Limb (tissue), 2 donors: ENCODE measurements at regions not wholly inside any gene's neighbourhood (a gene's known extent, or its start where the extent isn't known, plus 50 kb on each side); places are given as distances from the start of the nearest gene placed in this dataset.

Source experiments
- DNase-seq, 2 donors: peaks; one replicate each; pipeline ENCODE4 v3.0.0-alpha.2; 2016; ENCODE audit errors: extremely low spot score in 2 of 2

- DNase-seq = no peak
These were observed 604.6 kb downstream of the RAB28 start for GRCh38 chr4:12879496-12879895.

- no peak for DNase-seq
These were observed 608.4 kb downstream of the RAB28 start for GRCh38 chr4:12875640-12876243.

- no peak for DNase-seq
These were observed 610.8 kb downstream of the RAB28 start for GRCh38 chr4:12873351-12873750.

DNA sequence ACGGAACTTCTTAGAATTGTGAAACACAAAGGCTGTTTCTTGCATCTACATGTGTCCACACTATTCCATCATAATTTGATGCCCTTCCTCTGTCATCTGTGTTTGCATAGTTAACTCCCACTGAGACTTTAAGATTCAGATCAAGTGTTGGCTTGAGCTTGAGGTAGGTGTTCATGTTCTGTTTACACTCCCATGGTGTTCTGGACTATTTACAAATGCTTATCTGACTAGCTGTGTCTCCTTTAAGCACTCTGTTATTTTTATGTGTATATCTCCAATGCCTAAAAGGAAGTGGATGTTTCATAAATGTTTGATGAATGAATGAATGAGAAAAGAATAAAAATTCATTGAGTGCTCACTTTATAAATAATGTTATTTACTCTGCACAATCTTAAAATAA, 622.7 kb downstream of the RAB28 start:
- no peak for DNase-seq

DNA sequence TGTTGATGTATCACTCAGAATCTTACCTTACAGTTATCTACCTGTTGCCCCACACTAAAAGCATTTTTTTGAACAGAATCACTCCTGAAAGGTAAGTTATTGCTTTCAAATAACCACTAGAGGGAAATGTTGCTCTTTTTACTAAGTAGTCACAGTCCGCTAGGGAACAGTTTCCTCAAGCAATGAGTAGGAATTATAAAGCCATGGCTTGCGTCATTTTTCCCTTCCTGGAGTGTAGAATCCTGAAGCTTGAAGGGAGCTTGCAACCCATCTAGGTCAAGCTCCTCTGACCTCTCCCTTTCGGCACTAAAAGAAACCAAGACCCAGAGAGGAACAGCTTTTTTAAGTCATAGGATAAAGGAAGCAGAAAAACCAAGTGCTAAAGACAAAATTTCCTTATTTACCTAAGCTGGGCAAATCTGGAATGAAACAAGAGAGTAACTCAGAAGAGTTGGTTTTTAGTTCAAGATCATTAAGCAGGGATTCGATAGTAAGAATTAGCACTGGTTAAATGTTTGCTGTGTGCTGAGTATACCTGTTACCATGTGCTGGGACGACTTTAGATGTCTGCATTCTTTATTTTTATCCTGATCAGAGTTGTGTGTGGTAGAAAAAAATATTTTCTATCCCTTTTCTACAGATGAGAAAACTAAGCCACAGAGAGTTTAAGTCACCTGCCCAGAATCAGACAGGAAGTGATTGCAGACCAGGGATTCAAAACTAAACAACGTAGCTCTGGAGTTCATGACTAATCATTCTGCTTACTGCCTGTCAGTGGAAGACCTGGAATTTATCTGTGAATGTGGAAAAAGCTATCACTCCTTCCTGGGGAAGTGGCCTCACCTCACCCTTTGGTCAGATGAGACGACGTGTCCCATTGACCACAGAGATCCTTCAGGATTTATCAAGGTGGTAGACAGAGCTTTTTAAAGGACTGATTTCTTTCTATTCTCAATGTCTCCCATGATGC, 631.5 kb downstream of the RAB28 start:
- peak in 1 of 2 donors; percentile 79 for DNase-seq

DNA sequence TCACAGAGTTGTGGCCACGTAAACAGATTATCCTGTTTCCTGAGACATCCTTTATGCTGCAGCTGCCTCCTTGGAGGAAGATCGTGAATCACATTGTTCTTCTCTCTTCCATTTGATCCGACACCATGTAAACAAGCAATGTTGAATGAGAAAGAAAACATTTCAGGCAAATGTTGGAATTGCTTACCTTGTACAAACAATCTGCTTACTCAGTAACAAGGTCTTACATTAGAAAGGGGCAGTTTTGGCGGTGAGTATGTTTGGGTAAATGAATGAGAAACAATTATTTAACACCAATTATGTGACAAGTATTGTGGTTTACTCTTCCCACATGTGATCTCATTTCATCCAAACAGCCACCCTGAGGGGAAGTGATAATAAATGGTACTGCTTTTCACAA, 637.8 kb downstream of the RAB28 start:
- DNase-seq = no peak

DNA sequence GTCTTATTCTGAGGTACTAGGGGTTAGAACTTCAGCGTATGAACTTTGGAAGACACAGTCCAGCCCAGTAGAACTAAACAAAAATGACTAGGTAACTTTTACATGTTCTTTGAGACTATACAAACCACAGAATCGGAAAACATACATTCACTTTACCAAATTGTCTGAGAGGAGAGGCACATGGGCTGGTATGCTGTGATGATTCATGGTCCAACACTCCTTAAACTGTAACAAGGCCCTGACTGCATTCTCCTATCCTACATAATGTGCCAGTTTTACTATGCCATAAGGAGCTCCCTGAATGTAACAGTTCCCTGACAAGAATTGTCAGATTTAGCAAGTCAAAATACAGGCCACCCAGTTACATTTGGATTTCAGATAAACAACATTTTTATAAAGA, 640.0 kb downstream of the RAB28 start:
- no peak for DNase-seq

GRCh38 chr4:12827966-12828365, 656.2 kb downstream of the RAB28 start:
- DNase-seq = no peak

- no peak for DNase-seq
These were observed 692.6 kb downstream of the RAB28 start for GRCh38 chr4:12791536-12791935.

GRCh38 chr4:12787261-12787660, 696.9 kb downstream of the RAB28 start:
- no peak for DNase-seq

DNA sequence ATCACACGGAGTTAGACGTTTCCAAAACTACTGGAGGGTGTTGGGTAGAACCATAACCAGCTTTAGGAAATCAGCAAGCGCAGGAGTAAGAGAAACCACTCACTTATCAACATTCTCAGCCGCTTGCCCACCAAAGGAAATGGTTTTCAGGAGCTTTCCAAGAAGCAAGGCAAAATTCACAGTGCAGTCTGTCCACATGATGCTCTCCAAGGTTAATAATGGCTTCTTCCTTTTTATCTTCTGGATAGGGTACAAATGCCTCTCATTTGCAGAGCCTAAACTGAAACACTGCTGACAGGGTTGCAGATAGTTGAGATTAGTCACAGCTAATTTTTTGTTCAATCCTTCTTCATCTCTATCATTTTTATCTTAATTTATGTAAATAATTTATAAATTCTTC, 705.4 kb downstream of the RAB28 start:
- no peak for DNase-seq

- no peak for DNase-seq
These were observed 705.9 kb downstream of the RAB28 start for GRCh38 chr4:12778191-12778590.

DNA sequence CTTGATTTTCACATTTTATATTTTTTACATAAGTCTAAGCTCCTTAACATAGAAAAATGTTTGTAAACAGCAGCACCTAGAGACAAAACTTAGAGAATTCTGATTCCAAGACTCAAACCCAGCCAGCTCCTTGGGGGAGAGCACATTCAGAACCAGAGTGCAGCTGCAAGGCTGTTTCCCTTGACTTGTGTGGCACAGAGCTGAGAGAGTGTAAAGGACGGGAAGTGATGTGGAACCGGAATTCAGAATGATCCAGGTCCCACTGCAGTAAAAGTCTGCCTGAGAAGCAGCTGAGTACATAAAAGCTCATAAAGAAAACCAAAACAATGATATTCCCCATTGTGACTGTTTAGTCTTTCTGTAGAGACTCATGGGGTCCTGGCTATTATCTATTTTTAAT, 713.8 kb downstream of the RAB28 start:
- DNase-seq = no peak

GRCh38 chr4:12761694-12762093, 722.4 kb downstream of the RAB28 start:
- DNase-seq = no peak

- DNase-seq = no peak
These were observed 737.0 kb downstream of the RAB28 start for GRCh38 chr4:12747154-12747553.

GRCh38 chr4:12746221-12746620, 737.9 kb downstream of the RAB28 start:
- DNase-seq = peak in 1 of 2 donors; percentile 47

DNA sequence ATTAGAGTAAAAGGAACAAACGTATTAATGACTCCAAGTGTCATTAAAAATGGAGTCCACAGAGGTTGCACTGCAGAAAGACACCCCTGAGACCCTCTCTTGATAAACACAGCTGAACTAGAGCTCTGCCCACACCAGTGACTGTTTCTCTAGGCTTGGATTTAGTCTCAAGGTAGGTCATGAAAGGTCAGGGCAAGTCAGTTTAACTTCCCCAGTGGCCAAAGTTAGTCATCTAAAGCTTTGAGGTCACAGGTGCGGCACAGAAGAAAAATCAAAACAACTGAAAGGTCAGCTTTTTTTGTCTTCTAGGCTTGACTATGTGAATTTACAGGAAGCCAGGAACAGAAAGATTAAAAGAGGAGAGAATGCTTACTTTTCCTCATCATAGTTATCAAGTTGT, 749.6 kb downstream of the RAB28 start:
- no peak for DNase-seq

- peak in 1 of 2 donors; percentile 41 for DNase-seq
These were observed 754.8 kb downstream of the RAB28 start for GRCh38 chr4:12729384-12729783.

- DNase-seq = no peak
These were observed 759.6 kb downstream of the RAB28 start for GRCh38 chr4:12724510-12724909.

- DNase-seq = no peak
These were observed 760.2 kb downstream of the RAB28 start for GRCh38 chr4:12723849-12724447.

- DNase-seq = no peak
These were observed 767.2 kb downstream of the RAB28 start for GRCh38 chr4:12716896-12717295.

DNA sequence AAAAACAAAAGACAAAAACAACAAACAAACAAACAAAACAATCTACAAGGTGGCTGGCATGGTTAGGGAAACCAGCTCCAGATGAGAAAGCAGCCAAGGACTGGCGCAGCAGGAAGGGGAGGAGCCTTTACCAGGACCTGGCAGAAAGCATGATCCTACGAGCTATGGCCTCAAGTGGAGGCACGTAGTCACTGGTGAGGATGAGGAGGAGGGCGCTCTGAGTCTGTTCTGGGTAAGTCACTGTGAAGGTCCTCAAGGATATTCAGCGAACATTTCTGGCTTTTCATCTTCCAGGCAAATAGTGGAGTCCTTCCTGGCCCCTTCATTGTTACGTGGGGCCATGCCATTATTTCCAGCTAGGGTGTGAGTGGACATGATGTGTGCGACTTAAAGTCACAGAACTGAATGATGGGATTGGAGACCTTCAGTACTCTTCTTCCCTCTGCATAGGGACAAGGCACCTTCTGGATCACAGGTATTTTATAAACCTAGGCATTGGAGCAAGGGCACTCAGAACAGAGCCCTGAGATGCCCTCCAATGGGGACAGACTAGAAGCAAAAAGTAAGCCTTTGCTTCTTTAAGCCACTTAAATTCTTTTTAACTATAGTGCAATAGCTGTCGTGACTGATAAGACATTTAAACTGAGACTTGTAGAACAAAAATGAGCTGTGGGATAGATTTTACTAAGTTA, 771.3 kb downstream of the RAB28 start:
- no peak for DNase-seq
